GM12873 (cell line): ENCODE measurements at regions not wholly inside any gene's neighbourhood (a gene's known extent, or its start where the extent isn't known, plus 50 kb on each side); places are given as distances from the start of the nearest gene placed in this dataset.

ENCODE experiments used
- TF ChIP-seq, protein P1 (sequence below): IDR thresholded peaks from 2 replicates; pipeline ENCODE4 v1.5.1; 2012; ENCODE audit warnings: low read depth, mild to moderate bottlenecking, moderate library complexity, low read length, control low read depth; ENCODE audit not compliant: insufficient read depth; ENCODE audit errors: missing control alignments

DNA sequence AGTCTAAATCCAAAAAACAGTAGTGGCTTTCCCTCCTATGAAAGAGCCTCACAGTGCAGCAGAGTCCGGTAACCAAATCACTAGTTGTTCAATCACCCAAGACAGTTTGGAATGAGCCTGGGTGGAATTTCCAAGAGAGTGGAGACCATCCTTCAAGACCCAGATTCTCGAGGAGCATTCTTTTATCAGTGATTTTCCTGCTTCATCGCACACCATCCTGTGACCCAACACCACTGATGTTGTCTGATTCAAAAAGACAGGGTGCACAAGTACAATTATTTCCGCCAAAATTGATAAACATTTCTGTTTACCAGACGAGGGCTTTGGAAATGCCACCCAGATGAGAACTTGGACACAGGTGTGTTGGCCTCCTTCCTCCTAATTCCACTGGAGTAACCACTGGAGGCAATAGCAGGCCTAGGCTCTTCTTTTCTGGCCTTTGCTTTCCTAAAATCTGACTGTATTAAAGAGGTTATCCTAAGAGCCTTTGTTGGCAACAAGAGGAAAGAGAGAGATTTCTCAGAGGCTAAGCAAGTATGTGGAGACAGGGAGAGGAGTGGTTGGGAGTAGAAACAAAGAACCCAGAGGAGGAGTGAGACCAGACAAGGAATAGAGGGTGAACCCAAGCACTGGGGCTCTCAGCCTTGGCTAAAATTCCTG is 56.3 kb upstream of the S1PR3 start:
- TF ChIP-seq, protein P1, sequence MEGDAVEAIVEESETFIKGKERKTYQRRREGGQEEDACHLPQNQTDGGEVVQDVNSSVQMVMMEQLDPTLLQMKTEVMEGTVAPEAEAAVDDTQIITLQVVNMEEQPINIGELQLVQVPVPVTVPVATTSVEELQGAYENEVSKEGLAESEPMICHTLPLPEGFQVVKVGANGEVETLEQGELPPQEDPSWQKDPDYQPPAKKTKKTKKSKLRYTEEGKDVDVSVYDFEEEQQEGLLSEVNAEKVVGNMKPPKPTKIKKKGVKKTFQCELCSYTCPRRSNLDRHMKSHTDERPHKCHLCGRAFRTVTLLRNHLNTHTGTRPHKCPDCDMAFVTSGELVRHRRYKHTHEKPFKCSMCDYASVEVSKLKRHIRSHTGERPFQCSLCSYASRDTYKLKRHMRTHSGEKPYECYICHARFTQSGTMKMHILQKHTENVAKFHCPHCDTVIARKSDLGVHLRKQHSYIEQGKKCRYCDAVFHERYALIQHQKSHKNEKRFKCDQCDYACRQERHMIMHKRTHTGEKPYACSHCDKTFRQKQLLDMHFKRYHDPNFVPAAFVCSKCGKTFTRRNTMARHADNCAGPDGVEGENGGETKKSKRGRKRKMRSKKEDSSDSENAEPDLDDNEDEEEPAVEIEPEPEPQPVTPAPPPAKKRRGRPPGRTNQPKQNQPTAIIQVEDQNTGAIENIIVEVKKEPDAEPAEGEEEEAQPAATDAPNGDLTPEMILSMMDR = no peak

DNA sequence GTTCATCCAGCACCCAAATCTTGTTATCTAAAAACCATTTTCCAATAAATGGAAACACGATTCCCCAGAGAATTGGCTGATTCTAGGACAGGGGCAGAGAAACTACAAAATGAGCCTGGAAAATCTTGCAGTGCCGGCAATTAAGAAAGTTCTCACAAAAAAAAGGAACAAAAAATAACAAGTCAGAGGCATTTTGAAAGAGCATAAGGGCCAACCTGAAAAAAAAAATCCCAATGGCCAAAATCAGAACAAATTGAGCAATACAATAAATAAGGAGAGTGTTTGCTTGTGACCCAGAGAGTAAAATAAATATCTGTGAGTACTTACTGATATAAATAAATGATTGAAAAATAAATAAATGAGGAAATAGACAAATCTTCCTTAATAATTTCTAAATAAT is 55.1 kb upstream of the S1PR3 start:
- TF ChIP-seq, protein P1 = no peak

DNA sequence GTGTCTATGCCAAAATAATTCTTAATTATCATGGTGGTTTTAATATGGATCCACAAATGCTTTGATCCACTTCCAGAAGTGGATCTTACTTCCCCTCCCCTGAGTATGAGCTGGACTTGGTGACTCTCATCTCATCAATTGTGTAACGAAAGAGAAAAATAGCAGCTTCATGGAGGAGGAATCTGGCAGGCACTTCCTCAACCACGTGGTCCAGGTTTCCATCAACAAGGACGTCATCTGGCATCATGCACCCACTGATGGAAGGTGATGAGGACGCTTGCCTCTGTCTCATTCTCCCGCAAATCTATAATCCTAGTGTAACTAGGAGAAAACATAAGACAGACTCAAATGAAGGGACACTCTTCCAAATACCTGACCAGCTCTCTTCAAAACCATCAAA is 54.6 kb upstream of the S1PR3 start:
- TF ChIP-seq, protein P1 = no peak

DNA sequence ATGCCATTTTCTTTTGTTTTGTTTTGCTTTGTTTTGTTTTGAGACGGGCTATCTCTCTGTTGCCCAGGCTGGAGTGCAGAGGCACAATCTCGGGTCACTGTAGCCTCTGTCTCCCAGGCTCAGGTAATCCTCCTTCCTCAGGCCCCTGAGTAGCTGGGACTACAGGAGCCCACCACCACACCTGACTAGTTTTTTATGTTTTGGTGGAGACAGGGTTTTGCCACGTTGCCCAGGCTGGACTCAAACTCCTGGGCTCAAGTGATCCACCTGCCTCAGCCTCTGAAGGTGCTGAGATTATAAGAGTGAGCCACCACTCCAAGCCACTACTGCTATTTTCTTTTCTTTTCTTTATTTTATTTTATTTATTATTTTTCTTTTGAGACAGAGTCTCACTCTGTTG is 54.0 kb upstream of the S1PR3 start:
- TF ChIP-seq, protein P1 = no peak

DNA sequence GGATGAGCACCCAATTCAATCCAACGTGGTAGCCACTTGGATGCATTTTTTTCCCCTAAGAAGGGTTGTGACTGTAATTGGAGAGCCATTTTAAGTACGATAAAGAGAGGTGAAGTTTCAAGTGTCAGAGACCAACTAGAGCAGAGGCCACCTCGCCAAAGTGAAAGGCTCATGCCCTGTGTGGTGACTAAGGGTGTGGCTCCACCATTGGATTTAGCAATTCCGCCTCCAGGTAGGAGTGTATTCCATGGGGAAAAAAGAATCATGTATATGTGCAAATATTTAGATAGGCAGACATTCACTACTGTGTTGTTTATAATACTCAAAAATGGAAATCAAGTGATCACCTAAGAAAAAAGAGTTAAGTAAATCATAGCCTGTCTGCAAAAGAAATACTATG is 53.1 kb upstream of the S1PR3 start:
- TF ChIP-seq, protein P1 = no peak
